Peyer's patch (tissue), 4 donors: ENCODE measurements at regions not wholly inside any gene's neighbourhood (a gene's known extent, or its start where the extent isn't known, plus 50 kb on each side); places are given as distances from the start of the nearest gene placed in this dataset.

ENCODE experiments used
- DNase-seq, 3 donors: peaks; one replicate each; pipeline ENCODE4 v3.0.0-alpha.2; 2017 to 2019
- H3K27ac ChIP-seq, 4 donors: fragments of 200-600 bp; sonication (generic); one replicate each; pipeline ENCODE4 v1.5.1; 2016 to 2019
- H3K27me3 ChIP-seq, 2 donors: fragments of 200-600 bp; sonication (generic); one replicate each; pipeline ENCODE4 v1.5.1; 2019
- H3K36me3 ChIP-seq, 3 donors: fragments of 200-600 bp; sonication (generic); one replicate each; pipeline ENCODE4 v1.5.1; 2016 to 2019
- H3K4me1 ChIP-seq, 4 donors: fragments of 200-600 bp; sonication (generic); one replicate each; pipeline ENCODE4 v1.5.1; 2016 to 2019
- H3K4me3 ChIP-seq, 4 donors: fragments of 200-600 bp; sonication (generic); 1 replicate in 3 of 4; 2 replicates in 1 of 4; pipeline ENCODE4 v1.5.1; 2016 to 2019; ENCODE audit warnings: mild to moderate bottlenecking in 1 of 4
- H3K9me3 ChIP-seq, 4 donors: fragments of 200-600 bp; sonication (generic); one replicate each; pipeline ENCODE4 v1.5.1; 2016 to 2019; ENCODE audit warnings: mild to moderate bottlenecking in 1 of 4
- CTCF ChIP-seq, 6 experiments: fragments of 450-650 bp in 4 of 6; fragments of 200-600 bp in 2 of 6; sonication (generic) in 1 of 6; IDR thresholded peaks; one replicate each; pipeline ENCODE4 v1.5.1; 2017 to 2019; ENCODE audit warnings: antibody characterized with exemption in 6 of 6, mild to moderate bottlenecking in 3 of 6, moderate library complexity in 1 of 6
- POLR2A ChIP-seq, 2 donors: fragments of 450-650 bp; IDR thresholded peaks; one replicate each; pipeline ENCODE4 v1.5.1; 2017; ENCODE audit warnings: antibody characterized with exemption in 2 of 2, mild to moderate bottlenecking in 2 of 2, moderate library complexity in 2 of 2

GRCh38 chr2:149651229-149651628 lies 63.7 kb upstream of the MMADHC start:
- DNase-seq, result peak in 2 of 3 donors; percentile 43 to 47

GRCh38 chr2:149650006-149650405 lies 62.4 kb upstream of the MMADHC start:
- Histone ChIP-seq H3K4me1 (no peaks in the 10 kb centered on the region), H3K27ac (no peak overlapping the region), H3K36me3 (no peaks in the 10 kb centered on the region), H3K27me3 (no peaks in the 10 kb centered on the region), H3K4me3 (no peak overlapping the region), H3K9me3 (peaks cover 0 to 12% (median 0%) of the 10 kb centered on the region in 4 donors)
- no peak for TF ChIP-seq POLR2A (IDR thresholded peaks at IDR 0.05)
- TF ChIP-seq CTCF (IDR thresholded peaks at IDR 0.05), result no peak
- DNase-seq, result no peak

More at GRCh38 chr2:149651229-149651628, 63.7 kb upstream of the MMADHC start:
- Histone ChIP-seq H3K4me3 (no peak overlapping the region), H3K4me1 (no peaks in the 10 kb centered on the region), H3K27ac (no peak overlapping the region), H3K9me3 (peaks cover 0 to 12% (median 0%) of the 10 kb centered on the region in 4 donors), H3K27me3 (no peaks in the 10 kb centered on the region), H3K36me3 (no peaks in the 10 kb centered on the region)
- TF ChIP-seq CTCF (IDR thresholded peaks at IDR 0.05), result no peak
- no peak for TF ChIP-seq POLR2A (IDR thresholded peaks at IDR 0.05)

GRCh38 chr2:149648282-149649030 lies 60.9 kb upstream of the MMADHC start:
- H3K36me3 ChIP-seq, result no peaks in the 10 kb centered on the region

GRCh38 chr2:149645391-149645790 lies 57.8 kb upstream of the MMADHC start:
- TF ChIP-seq POLR2A (IDR thresholded peaks at IDR 0.05), result no peak
- no peak for TF ChIP-seq CTCF (IDR thresholded peaks at IDR 0.05)
- Histone ChIP-seq H3K4me1 (no peaks in the 10 kb centered on the region), H3K9me3 (peaks cover 0 to 6% (median 0%) of the 10 kb centered on the region in 4 donors), H3K27ac (no peak overlapping the region), H3K4me3 (no peak overlapping the region), H3K27me3 (no peaks in the 10 kb centered on the region), H3K36me3 (no peaks in the 10 kb centered on the region)
- no peak for DNase-seq

More at GRCh38 chr2:149648282-149649030, 60.9 kb upstream of the MMADHC start:
- H3K27ac ChIP-seq, result no peak overlapping the region
- no peak overlapping the region for H3K4me3 ChIP-seq
- peaks cover 0 to 12% (median 0%) of the 10 kb centered on the region in 4 donors for H3K9me3 ChIP-seq
- no peaks in the 10 kb centered on the region for H3K27me3 ChIP-seq
- TF ChIP-seq CTCF (IDR thresholded peaks at IDR 0.05), result no peak
- TF ChIP-seq POLR2A (IDR thresholded peaks at IDR 0.05), result no peak
- H3K4me1 ChIP-seq, result no peaks in the 10 kb centered on the region
- no peak for DNase-seq
